ENCODE measurements at regions not wholly inside any gene's neighbourhood (a gene's known extent, or its start where the extent isn't known, plus 50 kb on each side); places are given as distances from the start of the nearest gene placed in this dataset.

DNA sequence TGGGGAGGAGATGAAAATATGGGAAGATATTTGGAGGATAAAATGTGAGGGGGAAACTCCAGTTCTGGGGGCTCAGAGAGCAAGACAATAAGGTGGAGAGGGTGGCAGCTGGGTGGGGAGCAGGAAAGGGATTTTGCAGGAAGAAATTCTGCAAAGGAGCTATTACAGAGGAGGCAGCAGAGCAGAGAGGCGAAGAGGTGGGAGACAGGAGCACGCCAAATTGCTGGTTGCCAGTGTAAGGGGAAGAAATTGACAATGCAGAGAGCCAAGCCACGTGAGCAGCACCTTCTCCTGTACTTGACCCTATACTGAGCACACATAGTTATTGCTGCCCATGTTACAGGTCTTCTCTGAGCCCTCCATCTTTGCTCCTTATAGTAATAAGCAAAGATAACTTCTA, 190.3 kb upstream of the ONECUT1 start:
- Histone ChIP-seq H3K4me2 (ENCODE audit: low read depth, low read length, poor library complexity, severe bottlenecking) (no peak overlapping the region), H4K20me1 (ENCODE audit: low read depth, low read length) (no peaks in the 10 kb centered on the region), H3K9ac (ENCODE audit: low read length) (no peak overlapping the region), H3K9me2 (replicated peaks; ENCODE audit: insufficient read depth, low read length) (no peaks in the 10 kb centered on the region), H3K27ac (ENCODE audit: low read depth, low read length) (no peak overlapping the region), H3F3A (ENCODE audit: insufficient read depth) (no peaks in the 10 kb centered on the region), H3K4me3 (ENCODE audit: insufficient read depth, low read length, poor library complexity, severe bottlenecking) (no peak overlapping the region), H2AFZ (ENCODE audit: low read depth, low read length, severe bottlenecking) (no peak overlapping the region), H3K79me2 (ENCODE audit: insufficient read depth, low read length) (no peaks in the 10 kb centered on the region), H3K9me3 (ENCODE audit: insufficient read depth, low read length) (no peaks in the 10 kb centered on the region), H3K36me3 (ENCODE audit: low read length) (no peaks in the 10 kb centered on the region), H3K27me3 (ENCODE audit: low read length) (no peaks in the 10 kb centered on the region)
- no peak for TF ChIP-seq EZH2phosphoT487 (conservative IDR thresholded peaks at IDR 0.05; ENCODE audit: low read length)
- TF ChIP-seq, protein P1, sequence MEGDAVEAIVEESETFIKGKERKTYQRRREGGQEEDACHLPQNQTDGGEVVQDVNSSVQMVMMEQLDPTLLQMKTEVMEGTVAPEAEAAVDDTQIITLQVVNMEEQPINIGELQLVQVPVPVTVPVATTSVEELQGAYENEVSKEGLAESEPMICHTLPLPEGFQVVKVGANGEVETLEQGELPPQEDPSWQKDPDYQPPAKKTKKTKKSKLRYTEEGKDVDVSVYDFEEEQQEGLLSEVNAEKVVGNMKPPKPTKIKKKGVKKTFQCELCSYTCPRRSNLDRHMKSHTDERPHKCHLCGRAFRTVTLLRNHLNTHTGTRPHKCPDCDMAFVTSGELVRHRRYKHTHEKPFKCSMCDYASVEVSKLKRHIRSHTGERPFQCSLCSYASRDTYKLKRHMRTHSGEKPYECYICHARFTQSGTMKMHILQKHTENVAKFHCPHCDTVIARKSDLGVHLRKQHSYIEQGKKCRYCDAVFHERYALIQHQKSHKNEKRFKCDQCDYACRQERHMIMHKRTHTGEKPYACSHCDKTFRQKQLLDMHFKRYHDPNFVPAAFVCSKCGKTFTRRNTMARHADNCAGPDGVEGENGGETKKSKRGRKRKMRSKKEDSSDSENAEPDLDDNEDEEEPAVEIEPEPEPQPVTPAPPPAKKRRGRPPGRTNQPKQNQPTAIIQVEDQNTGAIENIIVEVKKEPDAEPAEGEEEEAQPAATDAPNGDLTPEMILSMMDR (IDR thresholded peaks at IDR 0.05; ENCODE audit: insufficient read depth, low read length, poor library complexity, severe bottlenecking) = no peak

DNA sequence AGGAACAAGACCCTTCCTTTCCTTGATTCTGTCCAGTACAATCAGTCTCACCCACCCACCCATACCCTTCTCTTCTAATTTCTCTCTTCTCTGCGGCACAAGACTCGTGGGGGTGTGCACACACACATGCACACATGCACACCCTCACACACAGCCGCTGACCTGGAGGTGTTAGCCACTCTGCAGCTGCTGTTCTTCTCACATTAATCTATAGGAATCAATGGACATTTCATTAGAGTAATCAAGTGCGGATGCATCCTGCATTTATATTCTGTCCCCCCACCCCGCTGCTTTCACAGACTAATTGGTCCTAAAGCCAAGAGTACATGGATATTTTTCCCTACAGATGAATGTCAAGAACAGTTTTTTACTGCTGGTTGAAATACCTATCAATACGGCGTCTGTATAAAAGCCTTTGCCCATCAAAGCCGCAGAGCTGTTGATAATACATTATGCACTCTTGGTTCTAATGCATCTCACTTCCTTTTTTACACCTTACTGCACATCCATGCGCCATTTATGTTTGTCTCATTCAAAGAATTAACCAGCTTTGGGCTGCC, 186.5 kb upstream of the ONECUT1 start:
- Histone ChIP-seq H3K9me2 (replicated peaks; ENCODE audit: insufficient read depth, low read length) (no peaks in the 10 kb centered on the region), H4K20me1 (ENCODE audit: low read depth, low read length) (no peaks in the 10 kb centered on the region), H3K9me3 (ENCODE audit: insufficient read depth, low read length) (no peaks in the 10 kb centered on the region), H3K27ac (ENCODE audit: low read depth, low read length) (no peak overlapping the region), H3F3A (ENCODE audit: insufficient read depth) (no peaks in the 10 kb centered on the region), H3K27me3 (ENCODE audit: low read length) (no peaks in the 10 kb centered on the region), H2AFZ (ENCODE audit: low read depth, low read length, severe bottlenecking) (no peak overlapping the region), H3K36me3 (ENCODE audit: low read length) (no peaks in the 10 kb centered on the region), H3K79me2 (ENCODE audit: insufficient read depth, low read length) (no peaks in the 10 kb centered on the region), H3K4me2 (ENCODE audit: low read depth, low read length, poor library complexity, severe bottlenecking) (no peak overlapping the region), H3K4me3 (ENCODE audit: insufficient read depth, low read length, poor library complexity, severe bottlenecking) (no peak overlapping the region), H3K9ac (ENCODE audit: low read length) (no peak overlapping the region)
- TF ChIP-seq, protein P1 (IDR thresholded peaks at IDR 0.05; ENCODE audit: insufficient read depth, low read length, poor library complexity, severe bottlenecking) = no peak
- TF ChIP-seq EZH2phosphoT487 (conservative IDR thresholded peaks at IDR 0.05; ENCODE audit: low read length) = no peak

DNA sequence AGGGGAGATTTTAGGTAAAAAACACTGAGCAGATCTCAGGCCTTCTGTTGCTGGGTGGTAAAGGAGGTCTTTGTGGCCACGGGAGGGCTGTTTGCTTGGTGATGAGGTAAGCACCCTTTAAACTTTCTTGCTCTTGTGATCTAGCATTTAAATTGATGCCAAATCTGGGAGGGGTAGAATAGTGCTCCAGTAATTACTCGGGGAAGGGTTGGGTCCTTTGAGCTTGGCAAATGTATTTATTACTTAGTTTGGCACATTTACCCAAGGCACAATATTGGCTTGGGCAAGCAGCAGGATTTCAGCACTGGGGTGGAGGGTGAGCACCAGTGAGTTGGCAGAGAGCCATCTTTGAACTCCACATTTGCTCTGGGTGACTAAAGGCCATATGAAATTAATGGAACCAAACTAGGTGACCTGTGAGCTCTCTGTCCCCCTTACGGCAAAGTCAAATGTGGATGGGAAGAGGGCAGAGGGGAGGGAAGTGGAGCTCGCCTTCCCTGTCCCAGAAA, 185.9 kb upstream of the ONECUT1 start:
- Histone ChIP-seq H3K4me3 (ENCODE audit: insufficient read depth, low read length, poor library complexity, severe bottlenecking) (no peak overlapping the region), H2AFZ (ENCODE audit: low read depth, low read length, severe bottlenecking) (no peak overlapping the region), H3F3A (ENCODE audit: insufficient read depth) (no peaks in the 10 kb centered on the region), H3K27me3 (ENCODE audit: low read length) (no peaks in the 10 kb centered on the region), H4K20me1 (ENCODE audit: low read depth, low read length) (no peaks in the 10 kb centered on the region), H3K4me2 (ENCODE audit: low read depth, low read length, poor library complexity, severe bottlenecking) (no peak overlapping the region), H3K79me2 (ENCODE audit: insufficient read depth, low read length) (no peaks in the 10 kb centered on the region), H3K9me3 (ENCODE audit: insufficient read depth, low read length) (no peaks in the 10 kb centered on the region), H3K36me3 (ENCODE audit: low read length) (no peaks in the 10 kb centered on the region), H3K9me2 (replicated peaks; ENCODE audit: insufficient read depth, low read length) (no peaks in the 10 kb centered on the region), H3K9ac (ENCODE audit: low read length) (no peak overlapping the region), H3K27ac (ENCODE audit: low read depth, low read length) (no peak overlapping the region)
- TF ChIP-seq EZH2phosphoT487 (conservative IDR thresholded peaks at IDR 0.05; ENCODE audit: low read length) = no peak
- TF ChIP-seq, protein P1 (IDR thresholded peaks at IDR 0.05; ENCODE audit: insufficient read depth, low read length, poor library complexity, severe bottlenecking) = no peak

All from SU-DHL-6 (cell line).